Adrenal gland (tissue), 9 donors: ENCODE measurements at regions not wholly inside any gene's neighbourhood (a gene's known extent, or its start where the extent isn't known, plus 50 kb on each side); places are given as distances from the start of the nearest gene placed in this dataset.

Experiments
- DNase-seq, 7 donors: peaks; one replicate each; pipeline ENCODE4 v3.0.0-alpha.2; 2019 to 2020
- H3K27ac ChIP-seq, 5 donors: fragments of 200-600 bp; sonication (generic) in 4 of 5; 1 replicate in 3 of 5; 2 replicates in 2 of 5; pipeline versions ENCODE4 v1.5.1 to v1.8.0; 2016 to 2020; ENCODE audit warnings: mild to moderate bottlenecking in 1 of 5
- H3K27me3 ChIP-seq: fragments of 200-600 bp; 2 replicates; pipeline ENCODE4 v1.8.0; 2021
- H3K36me3 ChIP-seq, 2 donors: fragments of 200-600 bp; replicated peaks in 1 of 2; 1 replicate in 1 of 2; 2 replicates in 1 of 2; pipeline versions ENCODE4 v1.5.1 to v1.8.0; 2018 to 2022
- H3K4me1 ChIP-seq, 2 donors: fragments of 200-600 bp; replicated peaks in 1 of 2; 1 replicate in 1 of 2; 2 replicates in 1 of 2; pipeline versions ENCODE4 v1.5.1 to v1.8.0; 2018 to 2021
- H3K4me3 ChIP-seq, 4 donors: fragments of 200-600 bp; sonication (generic) in 3 of 4; one replicate each; pipeline ENCODE4 v1.5.1; 2016 to 2018
- H3K9me3 ChIP-seq, 3 donors: fragments of 200-600 bp; sonication (generic) in 1 of 3; replicated peaks in 1 of 3; 1 replicate in 2 of 3; 2 replicates in 1 of 3; pipeline versions ENCODE4 v1.5.1 to v1.8.0; 2016 to 2021
- POLR2A ChIP-seq, 2 donors: fragments of 450-650 bp; IDR thresholded peaks; one replicate each; pipeline ENCODE4 v1.6.1; 2017; ENCODE audit warnings: antibody characterized with exemption in 2 of 2, mild to moderate bottlenecking in 2 of 2, moderate library complexity in 1 of 2
- WGBS, 4 donors: extraction: QIAGEN DNeasy Blood & Tissue Kit in 2 of 4; methylation state at CpG; one replicate each; pipeline versions ENCODE4 v1.1.5 to v1.1.7; 2013 to 2017; 5-methylcytosine and 5-hydroxymethylcytosine counted together
- intact Hi-C, 2 donors: fragments of 100-400 bp; cut with DNase I; formaldehyde crosslinking; loops; one replicate each; pipeline versions ENCODE4 v1.14.1 to v1.15.0; 2022 to 2023
- TF ChIP-seq, protein P1 (sequence below), 6 experiments: fragments of 450-650 bp in 4 of 6; fragments of 200-600 bp in 2 of 6; sonication (generic) in 1 of 6; IDR thresholded peaks; 1 replicate in 5 of 6; 2 replicates in 1 of 6; pipeline versions ENCODE4 v1.5.1 to v1.8.0; 2016 to 2021; ENCODE audit warnings: antibody characterized with exemption in 6 of 6, mild to moderate bottlenecking in 2 of 6, moderate library complexity in 1 of 6
- donor health status: healthy with polysubstance abuse.
- donor health status: Bipolar disorder and iron deficiency.
- donor health status: DM: yes; HTN: yes; CAD: no.
- donor health status: DM: no; HTN: no; CAD: no.
- donor health status: DM: no; HTN: no; CAD: no.

DNA sequence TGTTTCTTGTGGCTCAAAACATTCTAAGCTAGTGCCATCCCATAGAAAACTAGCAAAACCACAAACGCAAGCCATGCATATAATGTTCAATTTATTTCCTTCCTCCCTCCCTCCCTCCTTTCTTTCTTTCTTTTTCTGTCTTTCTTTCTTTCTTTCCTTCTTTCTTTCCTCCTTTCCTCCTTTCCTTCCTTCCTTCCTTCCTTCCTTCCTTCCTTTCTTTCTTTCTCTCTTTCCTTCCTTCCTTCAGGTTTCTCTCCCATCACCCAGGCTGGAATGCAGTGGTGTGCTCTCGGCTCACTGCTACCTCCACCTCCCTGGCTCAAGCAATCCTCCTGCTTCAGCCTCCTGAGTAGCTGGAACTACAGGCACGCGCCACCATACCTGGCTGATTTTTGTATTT is 492.8 kb upstream of the PROK2 start:
- no peak overlapping the region for H3K4me3 ChIP-seq
- 94 to 98% (median 97%) methylated on average over 4 of the region's 4 CpGs for WGBS, 4 donors
- peaks cover 0 to 11% of the 10 kb centered on the region in 2 donors for H3K4me1 ChIP-seq
- intact Hi-C loops, result no loop called here
- H3K36me3 ChIP-seq, result no peaks in the 10 kb centered on the region
- no peak for TF ChIP-seq POLR2A (IDR thresholded peaks at IDR 0.05)
- TF ChIP-seq, protein P1, sequence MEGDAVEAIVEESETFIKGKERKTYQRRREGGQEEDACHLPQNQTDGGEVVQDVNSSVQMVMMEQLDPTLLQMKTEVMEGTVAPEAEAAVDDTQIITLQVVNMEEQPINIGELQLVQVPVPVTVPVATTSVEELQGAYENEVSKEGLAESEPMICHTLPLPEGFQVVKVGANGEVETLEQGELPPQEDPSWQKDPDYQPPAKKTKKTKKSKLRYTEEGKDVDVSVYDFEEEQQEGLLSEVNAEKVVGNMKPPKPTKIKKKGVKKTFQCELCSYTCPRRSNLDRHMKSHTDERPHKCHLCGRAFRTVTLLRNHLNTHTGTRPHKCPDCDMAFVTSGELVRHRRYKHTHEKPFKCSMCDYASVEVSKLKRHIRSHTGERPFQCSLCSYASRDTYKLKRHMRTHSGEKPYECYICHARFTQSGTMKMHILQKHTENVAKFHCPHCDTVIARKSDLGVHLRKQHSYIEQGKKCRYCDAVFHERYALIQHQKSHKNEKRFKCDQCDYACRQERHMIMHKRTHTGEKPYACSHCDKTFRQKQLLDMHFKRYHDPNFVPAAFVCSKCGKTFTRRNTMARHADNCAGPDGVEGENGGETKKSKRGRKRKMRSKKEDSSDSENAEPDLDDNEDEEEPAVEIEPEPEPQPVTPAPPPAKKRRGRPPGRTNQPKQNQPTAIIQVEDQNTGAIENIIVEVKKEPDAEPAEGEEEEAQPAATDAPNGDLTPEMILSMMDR (IDR thresholded peaks at IDR 0.05), result no peak
- DNase-seq, result no peak
- H3K9me3 ChIP-seq, result no peaks in the 10 kb centered on the region
- H3K27ac ChIP-seq, result no peak overlapping the region
- H3K27me3 ChIP-seq, result no peaks in the 10 kb centered on the region

GRCh38 chr3:72276806-72277205 is 491.9 kb upstream of the PROK2 start:
- H3K27me3 ChIP-seq, result no peaks in the 10 kb centered on the region
- no peaks in the 10 kb centered on the region for H3K36me3 ChIP-seq
- 76 to 91% (median 87%) methylated on average over 3 of the region's 3 CpGs for WGBS, 4 donors
- no peak overlapping the region for H3K27ac ChIP-seq
- no peaks in the 10 kb centered on the region for H3K9me3 ChIP-seq
- no peak for DNase-seq
- TF ChIP-seq, protein P1 (IDR thresholded peaks at IDR 0.05), result no peak
- intact Hi-C loops, result no loop called here
- no peak overlapping the region for H3K4me3 ChIP-seq
- H3K4me1 ChIP-seq, result peaks cover 0 to 11% of the 10 kb centered on the region in 2 donors

DNA sequence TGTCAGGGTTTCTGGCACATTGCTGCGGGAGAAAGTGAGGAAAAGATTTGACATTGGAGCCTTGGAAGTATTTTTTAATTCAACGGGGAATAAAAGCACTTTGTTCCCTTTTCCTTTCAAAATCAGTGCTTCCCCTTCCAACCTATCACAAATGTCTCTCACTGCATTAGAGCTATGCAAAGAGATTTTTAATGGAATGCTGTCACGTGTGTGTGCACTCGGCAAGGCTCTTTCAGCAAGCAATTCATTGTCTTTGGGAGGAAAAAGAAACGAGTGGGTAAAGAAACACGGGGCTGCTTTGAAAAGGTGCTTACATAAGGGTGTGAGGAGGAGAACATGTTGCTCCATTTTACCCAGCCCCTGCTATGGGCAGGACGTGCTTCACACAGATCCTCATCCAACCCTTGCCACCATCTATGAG is 490.4 kb upstream of the PROK2 start:
- H3K27ac ChIP-seq, result peak overlapping the region in 1 of 5 donors; percentile 71
- no peaks in the 10 kb centered on the region for H3K36me3 ChIP-seq
- TF ChIP-seq, protein P1 (IDR thresholded peaks at IDR 0.05), result no peak
- TF ChIP-seq POLR2A (IDR thresholded peaks at IDR 0.05), result no peak
- no peaks in the 10 kb centered on the region for H3K27me3 ChIP-seq
- WGBS, 4 donors, result 57 to 72% (median 68%) methylated on average over 7 of the region's 7 CpGs
- no peak for DNase-seq
- no peak overlapping the region for H3K4me3 ChIP-seq
- intact Hi-C loops, result no loop called here
- peaks cover 11 to 20% of the 10 kb centered on the region in 2 donors for H3K4me1 ChIP-seq
- H3K9me3 ChIP-seq, result no peaks in the 10 kb centered on the region

DNA sequence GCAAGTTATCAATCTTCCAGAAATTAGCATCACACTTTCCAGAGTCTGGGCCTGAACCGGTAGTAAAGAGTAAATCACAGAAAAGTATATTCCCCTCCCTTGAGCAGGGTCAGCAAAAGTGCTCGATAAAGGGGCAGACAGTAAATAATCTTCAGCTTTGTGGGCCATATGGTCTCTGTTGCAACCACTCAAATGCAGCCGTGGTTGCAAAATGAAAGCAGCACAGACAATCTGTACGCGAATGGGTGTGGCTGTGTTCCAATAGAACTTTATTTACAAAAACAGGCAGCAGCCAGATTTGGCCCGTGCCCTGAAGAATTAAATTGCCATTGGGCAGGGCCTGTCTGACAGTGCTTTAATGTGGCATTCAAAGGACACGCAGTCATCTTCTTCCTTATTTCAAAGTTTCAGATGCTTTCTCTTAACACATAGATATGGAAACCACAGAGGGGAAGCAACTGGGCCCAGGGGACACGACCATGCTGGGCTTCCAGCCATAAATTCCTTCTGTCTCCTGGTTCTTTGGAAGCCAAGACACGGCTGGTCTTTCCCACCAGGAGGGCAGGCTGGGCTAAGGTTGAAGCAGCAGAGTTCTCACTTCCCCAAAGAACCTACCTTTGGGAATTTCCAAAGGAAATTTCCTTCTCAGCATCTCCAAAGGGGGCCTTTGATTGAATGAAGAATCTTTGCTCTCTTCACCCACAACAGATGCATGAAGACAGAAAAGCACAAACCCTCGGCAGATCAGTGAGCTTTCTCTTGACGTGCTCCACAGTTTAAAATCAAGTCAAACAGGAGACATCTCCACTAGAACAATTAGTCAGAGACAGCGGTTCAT is 489.8 kb upstream of the PROK2 start:
- intact Hi-C loops, result no loop called here

More for the DNA sequence above, 489.8 kb upstream of the PROK2 start:
- Histone ChIP-seq H3K27ac (peak overlapping the region in 1 of 5 donors; percentile 71), H3K4me3 (no peak overlapping the region), H3K27me3 (no peaks in the 10 kb centered on the region), H3K9me3 (no peaks in the 10 kb centered on the region), H3K4me1 (peaks cover 14 to 24% of the 10 kb centered on the region in 2 donors), H3K36me3 (no peaks in the 10 kb centered on the region)
- DNase-seq, result peak in 5 of 7 donors; percentile 29 to 68 (median 43)
- WGBS, 4 donors, result 55 to 64% (median 56%) methylated on average over 11 to 12 of the region's 12 CpGs
- TF ChIP-seq, protein P1 (IDR thresholded peaks at IDR 0.05), result no peak
- TF ChIP-seq POLR2A (IDR thresholded peaks at IDR 0.05), result no peak
